Body of pancreas (tissue), 4 donors: ENCODE measurements at regions not wholly inside any gene's neighbourhood (a gene's known extent, or its start where the extent isn't known, plus 50 kb on each side); places are given as distances from the start of the nearest gene placed in this dataset.
"Not testable (repeated sequence)": the region's sequence is repeated elsewhere in the genome, so short reads cannot be mapped to it uniquely, and the experiment has no call there.

Experiments
- ATAC-seq: fragments of 150-250 bp; one replicate; pipeline ENCODE4 v1.9.1; 2016
- DNase-seq, 4 donors: peaks; one replicate each; pipeline ENCODE4 v3.0.0-alpha.2; 2019
- H3K27ac ChIP-seq, 4 donors: fragments of 200-600 bp; sonication (generic); 1 replicate in 3 of 4; 2 replicates in 1 of 4; pipeline versions ENCODE4 v1.5.1 to v1.6.1; 2016 to 2019; ENCODE audit warnings: mild to moderate bottlenecking in 1 of 4, mixed read lengths in 1 of 4, moderate library complexity in 1 of 4
- H3K27me3 ChIP-seq, 2 donors: fragments of 200-600 bp; sonication (generic); one replicate each; pipeline ENCODE4 v1.6.0; 2016; ENCODE audit warnings: mild to moderate bottlenecking in 1 of 2
- H3K36me3 ChIP-seq, 2 donors: fragments of 200-600 bp; sonication (generic); replicated peaks in 1 of 2; 2 replicates each; pipeline ENCODE4 v1.5.1; 2016; ENCODE audit warnings: low read depth in 2 of 2; ENCODE audit not compliant: insufficient read depth in 1 of 2
- H3K4me1 ChIP-seq: fragments of 200-600 bp; sonication (generic); one replicate; pipeline ENCODE4 v1.6.0; 2016
- H3K4me3 ChIP-seq, 2 donors: fragments of 200-600 bp; sonication (generic); 1 replicate in 1 of 2; 2 replicates in 1 of 2; pipeline ENCODE4 v1.5.1; 2016 to 2019
- H3K9me3 ChIP-seq, 3 donors: fragments of 200-600 bp; sonication (generic); 1 replicate in 2 of 3; 2 replicates in 1 of 3; pipeline ENCODE4 v1.5.1; 2016
- CTCF ChIP-seq, 7 experiments: fragments of 450-650 bp in 4 of 7; fragments of 200-600 bp in 3 of 7; sonication (generic) in 3 of 7; IDR thresholded peaks; one replicate each; pipeline ENCODE4 v1.5.1; 2016 to 2019; ENCODE audit warnings: antibody characterized with exemption in 7 of 7
- POLR2A ChIP-seq, 3 donors: fragments of 450-650 bp; IDR thresholded peaks; one replicate each; pipeline ENCODE4 v1.6.1; 2016; ENCODE audit warnings: antibody characterized with exemption in 3 of 3, mild to moderate bottlenecking in 2 of 3
- WGBS, 2 donors: methylation state at CpG; one replicate each; pipeline ENCODE4 v1.1.5; 2017; 5-methylcytosine and 5-hydroxymethylcytosine counted together
- intact Hi-C: fragments of 100-400 bp; cut with DNase I; formaldehyde crosslinking; loops from one replicate; pipeline ENCODE4 v1.15.1; 2023

- ATAC-seq (no peak), DNase-seq (no peak)
Observed at GRCh38 chr2:37576831-37577230, 94.6 kb downstream of the CDC42EP3 start.

GRCh38 chr2:37579192-37579713 lies 92.2 kb downstream of the CDC42EP3 start:
- Histone ChIP-seq H3K36me3 (no peaks in the 10 kb centered on the region), H3K27ac (no peak overlapping the region), H3K9me3 (no peaks in the 10 kb centered on the region), H3K4me3 (no peak overlapping the region), H3K4me1 (peaks cover 14% of the 10 kb centered on the region), H3K27me3 (no peaks in the 10 kb centered on the region)
- WGBS, 2 donors = 86 to 87% methylated on average over 3 of the region's 3 CpGs
- TF ChIP-seq POLR2A (IDR thresholded peaks at IDR 0.05) (no peak), CTCF (IDR thresholded peaks at IDR 0.05) (no peak)
- ATAC-seq = no peak
- intact Hi-C loops = no loop called here
- DNase-seq = no peak

More at GRCh38 chr2:37576831-37577230, 94.6 kb downstream of the CDC42EP3 start:
- no peaks in the 10 kb centered on the region for H3K27me3 ChIP-seq
- intact Hi-C loops = no loop called here
- WGBS, 2 donors = 87 to 88% methylated on average over 2 of the region's 2 CpGs
- no peaks in the 10 kb centered on the region for H3K9me3 ChIP-seq
- H3K27ac ChIP-seq = no peak overlapping the region
- no peaks in the 10 kb centered on the region for H3K4me1 ChIP-seq
- TF ChIP-seq CTCF (IDR thresholded peaks at IDR 0.05) (no peak), POLR2A (IDR thresholded peaks at IDR 0.05) (no peak)
- H3K36me3 ChIP-seq = no peaks in the 10 kb centered on the region
- no peak overlapping the region for H3K4me3 ChIP-seq

GRCh38 chr2:37579949-37580348 lies 91.5 kb downstream of the CDC42EP3 start:
- H3K27ac ChIP-seq, H3K27me3 ChIP-seq, ATAC-seq, H3K9me3 ChIP-seq, H3K4me3 ChIP-seq, DNase-seq, intact Hi-C loops, H3K36me3 ChIP-seq: not testable (repeated sequence)
- peaks cover 21% of the 10 kb centered on the region for H3K4me1 ChIP-seq
- WGBS, 2 donors = 89% methylated on average over 3 of the region's 3 CpGs

GRCh38 chr2:37581433-37581832 lies 90.0 kb downstream of the CDC42EP3 start:
- 87 to 95% methylated on average over 5 of the region's 5 CpGs for WGBS, 2 donors
- TF ChIP-seq CTCF (IDR thresholded peaks at IDR 0.05) (no peak), POLR2A (IDR thresholded peaks at IDR 0.05) (no peak)
- no peak for DNase-seq
- H3K9me3 ChIP-seq = no peaks in the 10 kb centered on the region
- H3K4me3 ChIP-seq = no peak overlapping the region
- H3K27me3 ChIP-seq = no peaks in the 10 kb centered on the region
- H3K27ac ChIP-seq = no peak overlapping the region
- no peak for ATAC-seq
- H3K4me1 ChIP-seq = peaks cover 36% of the 10 kb centered on the region
- H3K36me3 ChIP-seq = no peaks in the 10 kb centered on the region
- intact Hi-C loops = no loop called here

- WGBS, 2 donors = 66 to 79% methylated on average over 16 of the region's 16 CpGs
- H3K27ac ChIP-seq = no peak overlapping the region
Observed at GRCh38 chr2:37582481-37583220, 88.8 kb downstream of the CDC42EP3 start.

More at GRCh38 chr2:37582481-37583220, 88.8 kb downstream of the CDC42EP3 start:
- ATAC-seq = no peak
- Histone ChIP-seq H3K4me1 (peaks cover 48% of the 10 kb centered on the region), H3K36me3 (no peaks in the 10 kb centered on the region), H3K4me3 (no peak overlapping the region), H3K9me3 (no peaks in the 10 kb centered on the region), H3K27me3 (no peaks in the 10 kb centered on the region)
- no peak for TF ChIP-seq CTCF (IDR thresholded peaks at IDR 0.05)
- peak in 1 of 3 donors; percentile 7 for TF ChIP-seq POLR2A (IDR thresholded peaks at IDR 0.05)
- intact Hi-C loops = no loop called here
- no peak for DNase-seq
